ENCODE measurements at regions not wholly inside any gene's neighbourhood (a gene's known extent, or its start where the extent isn't known, plus 50 kb on each side); places are given as distances from the start of the nearest gene placed in this dataset.

GRCh38 chr3:152664766-152665165 lies 170.2 kb upstream of the P2RY1 start (continued):
- no peak for TF ChIP-seq CBFB (IDR thresholded peaks at IDR 0.05; ENCODE audit: low read depth)
- TF ChIP-seq, protein P1, sequence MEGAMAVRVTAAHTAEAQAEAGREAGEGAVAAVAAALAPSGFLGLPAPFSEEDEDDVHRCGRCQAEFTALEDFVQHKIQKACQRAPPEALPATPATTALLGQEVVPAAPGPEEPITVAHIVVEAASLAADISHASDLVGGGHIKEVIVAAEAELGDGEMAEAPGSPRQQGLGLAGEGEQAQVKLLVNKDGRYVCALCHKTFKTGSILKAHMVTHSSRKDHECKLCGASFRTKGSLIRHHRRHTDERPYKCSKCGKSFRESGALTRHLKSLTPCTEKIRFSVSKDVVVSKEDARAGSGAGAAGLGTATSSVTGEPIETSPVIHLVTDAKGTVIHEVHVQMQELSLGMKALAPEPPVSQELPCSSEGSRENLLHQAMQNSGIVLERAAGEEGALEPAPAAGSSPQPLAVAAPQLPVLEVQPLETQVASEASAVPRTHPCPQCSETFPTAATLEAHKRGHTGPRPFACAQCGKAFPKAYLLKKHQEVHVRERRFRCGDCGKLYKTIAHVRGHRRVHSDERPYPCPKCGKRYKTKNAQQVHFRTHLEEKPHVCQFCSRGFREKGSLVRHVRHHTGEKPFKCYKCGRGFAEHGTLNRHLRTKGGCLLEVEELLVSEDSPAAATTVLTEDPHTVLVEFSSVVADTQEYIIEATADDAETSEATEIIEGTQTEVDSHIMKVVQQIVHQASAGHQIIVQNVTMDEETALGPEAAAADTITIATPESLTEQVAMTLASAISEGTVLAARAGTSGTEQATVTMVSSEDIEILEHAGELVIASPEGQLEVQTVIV (IDR thresholded peaks at IDR 0.05; ENCODE audit: borderline replicate concordance, partially characterized antibody) = no peak

DNA sequence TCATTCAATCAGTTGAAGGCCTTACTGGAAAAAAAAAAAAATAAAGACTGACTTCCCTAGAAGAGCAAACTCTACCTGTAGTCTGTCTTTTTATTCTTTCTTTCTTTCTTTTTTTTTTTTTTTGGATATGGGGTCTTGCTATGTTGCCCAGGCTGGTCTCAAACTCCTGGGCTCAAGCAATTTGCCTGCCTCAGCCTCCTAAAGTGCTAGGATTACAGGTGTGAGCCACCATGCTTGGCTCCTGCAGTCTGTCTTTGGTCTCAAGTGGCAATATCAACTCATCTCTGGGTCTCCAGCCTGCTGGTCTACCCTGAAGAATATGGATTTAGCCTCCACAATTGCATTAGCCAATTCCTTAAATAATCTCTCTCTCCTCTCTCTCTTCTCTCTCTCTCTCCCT lies 167.7 kb upstream of the P2RY1 start:
- no peaks in the 10 kb centered on the region for H3K4me1 ChIP-seq (ENCODE audit: control insufficient read depth, insufficient read depth, low read length)
- no peaks in the 10 kb centered on the region for H3K79me2 ChIP-seq (ENCODE audit: control insufficient read depth, insufficient read depth, low read length)
- in situ Hi-C loops (cut with MboI) (no loop called here), intact Hi-C loops (cut with micrococcal nuclease; ENCODE audit: unreplicated experiment) (no loop called here)
- peaks cover under 1% of the 10 kb centered on the region; the same call in 2 of the 3 replicates for H3K9me3 ChIP-seq (replicated peaks; ENCODE audit: control insufficient read depth, insufficient read depth, low read length)
- no peaks in the 10 kb centered on the region for H3K27me3 ChIP-seq (replicated peaks in 1 of 2; ENCODE audit: control insufficient read depth in 2 of 2, insufficient read depth in 2 of 2, low read length in 1 of 2)
- no peaks in the 10 kb centered on the region for H4K20me1 ChIP-seq (ENCODE audit: control insufficient read depth, insufficient read depth)
- FAIRE-seq = no peak
- ATAC-seq = no peak
- no peaks in the 10 kb centered on the region for H3K36me3 ChIP-seq (ENCODE audit: control insufficient read depth in 2 of 2, insufficient read depth in 2 of 2, low read length in 1 of 2)
- H2AFZ ChIP-seq (ENCODE audit: control insufficient read depth, low read depth, low read length) = no peak overlapping the region
- no peak overlapping the region for H3K27ac ChIP-seq (ENCODE audit: control insufficient read depth, insufficient read depth)
- no peak overlapping the region for H3K4me3 ChIP-seq
- POLR2A ChIA-PET = no interaction called here
- BruUV-seq (replicated peaks) = no TSS peak
- H3K4me2 ChIP-seq (ENCODE audit: control insufficient read depth, insufficient read depth) = no peak overlapping the region
- DNase-seq (ENCODE audit: low read depth, low spot score) = no peak
- RAD21 ChIA-PET (ENCODE audit: unreplicated experiment) = no interaction called here
- TF ChIP-seq, protein P2, sequence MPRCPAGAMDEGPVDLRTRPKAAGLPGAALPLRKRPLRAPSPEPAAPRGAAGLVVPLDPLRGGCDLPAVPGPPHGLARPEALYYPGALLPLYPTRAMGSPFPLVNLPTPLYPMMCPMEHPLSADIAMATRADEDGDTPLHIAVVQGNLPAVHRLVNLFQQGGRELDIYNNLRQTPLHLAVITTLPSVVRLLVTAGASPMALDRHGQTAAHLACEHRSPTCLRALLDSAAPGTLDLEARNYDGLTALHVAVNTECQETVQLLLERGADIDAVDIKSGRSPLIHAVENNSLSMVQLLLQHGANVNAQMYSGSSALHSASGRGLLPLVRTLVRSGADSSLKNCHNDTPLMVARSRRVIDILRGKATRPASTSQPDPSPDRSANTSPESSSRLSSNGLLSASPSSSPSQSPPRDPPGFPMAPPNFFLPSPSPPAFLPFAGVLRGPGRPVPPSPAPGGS (IDR thresholded peaks at IDR 0.05; ENCODE audit: borderline replicate concordance, insufficient read depth, low read depth, low read length, poor library complexity, severe bottlenecking) = no peak
- no peak for TF ChIP-seq CREB1 (IDR thresholded peaks at IDR 0.05; ENCODE audit: low read depth)
- SMC1A ChIA-PET (ENCODE audit: uncharacterized antibody, unreplicated experiment) = no interaction called here
- no peak overlapping the region for H3K9ac ChIP-seq (ENCODE audit: control insufficient read depth, insufficient read depth, low read length)
- CTCF ChIA-PET = no interaction called here
